ENCODE measurements at regions not wholly inside any gene's neighbourhood (a gene's known extent, or its start where the extent isn't known, plus 50 kb on each side); places are given as distances from the start of the nearest gene placed in this dataset.

DNA sequence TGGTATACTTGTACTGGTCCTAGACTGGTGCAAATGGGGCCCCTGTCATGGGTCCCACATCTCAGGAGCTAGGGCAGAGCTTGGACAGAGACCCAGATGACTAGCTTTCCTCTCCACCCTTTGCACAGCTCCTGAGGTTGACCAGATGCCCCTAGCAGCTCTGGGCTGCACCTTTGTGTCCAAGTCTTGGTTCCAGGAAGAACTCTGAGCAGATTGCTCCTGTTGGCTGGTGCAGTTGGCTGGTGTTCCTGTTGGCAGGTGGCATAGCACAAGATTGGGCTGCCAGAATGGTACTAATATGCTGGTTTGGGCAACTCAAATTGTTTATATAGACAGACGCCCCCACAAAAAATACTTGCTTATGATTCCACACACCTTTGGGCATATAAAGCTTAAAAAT lies 89.4 kb upstream of the EZR start:
- no peak for DNase-seq (ENCODE audit: low read depth, low spot score)
- no peaks in the 10 kb centered on the region for H3K79me2 ChIP-seq (ENCODE audit: control insufficient read depth, insufficient read depth, low read length)
- H3K27ac ChIP-seq (ENCODE audit: control insufficient read depth, insufficient read depth, low read length) = no peak overlapping the region
- H3K4me1 ChIP-seq (ENCODE audit: control insufficient read depth, extremely low read depth, insufficient read depth, low read length) = peaks cover 11% of the 10 kb centered on the region
- H3K9me1 ChIP-seq (ENCODE audit: control insufficient read depth, extremely low read depth, insufficient read depth, low read length) = no peaks in the 10 kb centered on the region
- no peak overlapping the region for H3K4me2 ChIP-seq (ENCODE audit: control insufficient read depth, extremely low read depth, insufficient read depth, low read depth, low read length)
- H3K36me3 ChIP-seq (ENCODE audit: control insufficient read depth in 2 of 2, extremely low read depth in 1 of 2, insufficient read depth in 2 of 2, low read length in 2 of 2) = no peaks in the 10 kb centered on the region
- H3K4me3 ChIP-seq (ENCODE audit: control insufficient read depth in 2 of 3, extremely low read depth in 1 of 3, insufficient read depth in 2 of 3, low read depth in 1 of 3, low read length in 3 of 3) = no peak overlapping the region
- H3K9me3 ChIP-seq (ENCODE audit: control insufficient read depth, low read depth, low read length) = peaks cover 6% of the 10 kb centered on the region
- H3K27me3 ChIP-seq (ENCODE audit: control insufficient read depth, extremely low read depth, insufficient read depth, low read length) = no peaks in the 10 kb centered on the region
- H2AFZ ChIP-seq (ENCODE audit: control insufficient read depth, low read length) = no peak overlapping the region
- dilution Hi-C loops (cut with MboI; ENCODE audit: extremely low pct_ligation_motif_present, low sequenced_read_pairs) = no loop called here
- no peak overlapping the region for H3K9ac ChIP-seq (ENCODE audit: control insufficient read depth, extremely low read depth, insufficient read depth, low read length)
- H4K20me1 ChIP-seq (ENCODE audit: control insufficient read depth, extremely low read depth, insufficient read depth, low read length) = no peaks in the 10 kb centered on the region
- FAIRE-seq = no peak
- TF ChIP-seq EZH2 (IDR thresholded peaks at IDR 0.05; ENCODE audit: low read length) (no peak), CTCF (optimal IDR thresholded peaks at IDR 0.05 in 1 of 3, IDR thresholded peaks at IDR 0.05 in 1 of 3, conservative IDR thresholded peaks at IDR 0.05 in 1 of 3; ENCODE audit: extremely low read depth in 1 of 3, insufficient read depth in 2 of 3, low read length in 3 of 3) (no peak)

GRCh38 chr6:158907931-158908330 lies 88.8 kb upstream of the EZR start:
- Histone ChIP-seq H2AFZ (ENCODE audit: control insufficient read depth, low read length) (no peak overlapping the region), H3K27me3 (ENCODE audit: control insufficient read depth, extremely low read depth, insufficient read depth, low read length) (no peaks in the 10 kb centered on the region), H4K20me1 (ENCODE audit: control insufficient read depth, extremely low read depth, insufficient read depth, low read length) (no peaks in the 10 kb centered on the region), H3K9me3 (ENCODE audit: control insufficient read depth, low read depth, low read length) (peaks cover 6% of the 10 kb centered on the region), H3K36me3 (ENCODE audit: control insufficient read depth in 2 of 2, extremely low read depth in 1 of 2, insufficient read depth in 2 of 2, low read length in 2 of 2) (no peaks in the 10 kb centered on the region), H3K27ac (ENCODE audit: control insufficient read depth, insufficient read depth, low read length) (no peak overlapping the region), H3K4me1 (ENCODE audit: control insufficient read depth, extremely low read depth, insufficient read depth, low read length) (peaks cover 11% of the 10 kb centered on the region), H3K79me2 (ENCODE audit: control insufficient read depth, insufficient read depth, low read length) (no peaks in the 10 kb centered on the region), H3K4me2 (ENCODE audit: control insufficient read depth, extremely low read depth, insufficient read depth, low read depth, low read length) (no peak overlapping the region), H3K4me3 (ENCODE audit: control insufficient read depth in 2 of 3, extremely low read depth in 1 of 3, insufficient read depth in 2 of 3, low read depth in 1 of 3, low read length in 3 of 3) (no peak overlapping the region), H3K9me1 (ENCODE audit: control insufficient read depth, extremely low read depth, insufficient read depth, low read length) (no peaks in the 10 kb centered on the region), H3K9ac (ENCODE audit: control insufficient read depth, extremely low read depth, insufficient read depth, low read length) (no peak overlapping the region)
- DNase-seq (ENCODE audit: low read depth, low spot score) (no peak), FAIRE-seq (no peak)
- dilution Hi-C loops (cut with MboI; ENCODE audit: extremely low pct_ligation_motif_present, low sequenced_read_pairs) = no loop called here
- TF ChIP-seq EZH2 (IDR thresholded peaks at IDR 0.05; ENCODE audit: low read length) (no peak), CTCF (optimal IDR thresholded peaks at IDR 0.05 in 1 of 3, IDR thresholded peaks at IDR 0.05 in 1 of 3, conservative IDR thresholded peaks at IDR 0.05 in 1 of 3; ENCODE audit: extremely low read depth in 1 of 3, insufficient read depth in 2 of 3, low read length in 3 of 3) (no peak)
